ENCODE measurements at regions not wholly inside any gene's neighbourhood (a gene's known extent, or its start where the extent isn't known, plus 50 kb on each side); places are given as distances from the start of the nearest gene placed in this dataset.

- TF ChIP-seq ATF3 (CRISPR knock-in tag; IDR thresholded peaks at IDR 0.05) = no peak
- no peak for TF ChIP-seq FUBP1 (CRISPR knock-in tag; IDR thresholded peaks at IDR 0.05; ENCODE audit: borderline replicate concordance)
- TF ChIP-seq NFAT5 (CRISPR knock-in tag; IDR thresholded peaks at IDR 0.05) = no peak
- H3K4me2 ChIP-seq (ENCODE audit: low read depth, low read length) = no peak overlapping the region
- peaks cover 0 to 17% of the 10 kb centered on the region in 2 experiments; a peak in 3 of 5 replicates for H3K27me3 ChIP-seq (ENCODE audit: control insufficient read depth in 1 of 2, insufficient read depth in 2 of 2, low read length in 2 of 2)
- intact Hi-C loops (cut with micrococcal nuclease; ENCODE audit: unreplicated experiment) = no loop called here
- H2AFZ ChIP-seq (ENCODE audit: low read length) = no peak overlapping the region
- H3K4me1 ChIP-seq (ENCODE audit: insufficient read depth, low read length) = no peaks in the 10 kb centered on the region
- no peak overlapping the region for H3K27ac ChIP-seq (ENCODE audit: extremely low read length, insufficient read depth, low read length)
- DNase-seq (ENCODE audit: low spot score) (no peak), ATAC-seq (no peak), FAIRE-seq (no peak)
- CTCF ChIA-PET (ENCODE audit: low intra/inter-chr PET ratio, low total read pairs) = no interaction called here
- peaks cover 11% of the 10 kb centered on the region; the same call in 1 of the 2 replicates for H3K9me3 ChIP-seq (ENCODE audit: low read length)
- no peak overlapping the region for H3K9ac ChIP-seq (ENCODE audit: insufficient read depth, low read depth, low read length)
- no peaks in the 10 kb centered on the region for H3K79me2 ChIP-seq (ENCODE audit: insufficient read depth, low read length)
- in situ Hi-C loops (cut with HindIII; ENCODE audit: extremely low pct_ligation_motif_present, low pct_unique_long_range_greater_than_20kb) = no loop called here
- no peak overlapping the region for H3K4me3 ChIP-seq (replicated peaks in 1 of 3; ENCODE audit: insufficient read depth in 1 of 3, low read depth in 2 of 3, low read length in 3 of 3)
- WGBS (ENCODE audit: low lambda C conversion rate) = 43% methylated on average over 13 of the region's 13 CpGs
- H4K20me1 ChIP-seq (ENCODE audit: insufficient read depth, low read length) = peaks cover 2% of the 10 kb centered on the region; the same call in 1 of the 2 replicates
- BruUV-seq (replicated peaks) = no TSS peak
- no peaks in the 10 kb centered on the region for H3K36me3 ChIP-seq (replicated peaks in 1 of 2; ENCODE audit: control insufficient read depth in 1 of 2, insufficient read depth in 2 of 2, low read length in 2 of 2)
- POLR2A ChIA-PET = no interaction called here
These were observed 97.8 kb upstream of the PPP2R2D start for GRCh38 chr10:131802996-131803395.
